RWPE2 (cell line): ENCODE measurements at regions not wholly inside any gene's neighbourhood (a gene's known extent, or its start where the extent isn't known, plus 50 kb on each side); places are given as distances from the start of the nearest gene placed in this dataset.

Source experiments
- ATAC-seq: fragments of 200-7000 bp; cut with Tn5 transposase; 3 replicates; pipeline ENCODE4 v1.9.1; 2021; ENCODE audit warnings: low read depth
- DNase-seq: peaks from one replicate; pipeline ENCODE4 v3.0.0-alpha.2; 2020; ENCODE audit warnings: low spot score
- H3K27ac ChIP-seq: fragments of 450-650 bp; 2 replicates; pipeline ENCODE4 v1.5.1; 2017; ENCODE audit warnings: mild to moderate bottlenecking; ENCODE audit not compliant: poor library complexity, severe bottlenecking
- H3K27me3 ChIP-seq: fragments of 250-450 bp; sonication (Bioruptor Pico); 2 replicates; pipeline ENCODE4 v1.5.1; 2021; ENCODE audit warnings: mild to moderate bottlenecking, moderate library complexity; ENCODE audit not compliant: insufficient read depth, poor library complexity, severe bottlenecking
- H3K36me3 ChIP-seq: fragments of 250-450 bp; sonication (Bioruptor Pico); 2 replicates; pipeline ENCODE4 v1.5.1; 2020; ENCODE audit warnings: low read depth, mild to moderate bottlenecking, moderate library complexity
- H3K4me1 ChIP-seq: fragments of 250-450 bp; sonication (Bioruptor Pico); 2 replicates; pipeline ENCODE4 v1.5.1; 2021; ENCODE audit warnings: mild to moderate bottlenecking, moderate library complexity; ENCODE audit not compliant: insufficient read depth, poor library complexity, severe bottlenecking
- H3K4me3 ChIP-seq: fragments of 250-450 bp; sonication (Bioruptor Pico); 2 replicates; pipeline ENCODE4 v1.5.1; 2021; ENCODE audit warnings: mild to moderate bottlenecking, moderate library complexity; ENCODE audit not compliant: severe bottlenecking
- H3K9me3 ChIP-seq: fragments of 250-450 bp; sonication (Bioruptor Pico); 2 replicates; pipeline ENCODE4 v1.5.1; 2021; ENCODE audit warnings: mild to moderate bottlenecking, moderate library complexity; ENCODE audit not compliant: severe bottlenecking
- TF ChIP-seq, protein P1 (sequence below): fragments of 450-650 bp; IDR thresholded peaks from one replicate; pipeline ENCODE4 v1.5.1; 2017; ENCODE audit warnings: mild to moderate bottlenecking, moderate library complexity; ENCODE audit not compliant: poor library complexity, severe bottlenecking

DNA sequence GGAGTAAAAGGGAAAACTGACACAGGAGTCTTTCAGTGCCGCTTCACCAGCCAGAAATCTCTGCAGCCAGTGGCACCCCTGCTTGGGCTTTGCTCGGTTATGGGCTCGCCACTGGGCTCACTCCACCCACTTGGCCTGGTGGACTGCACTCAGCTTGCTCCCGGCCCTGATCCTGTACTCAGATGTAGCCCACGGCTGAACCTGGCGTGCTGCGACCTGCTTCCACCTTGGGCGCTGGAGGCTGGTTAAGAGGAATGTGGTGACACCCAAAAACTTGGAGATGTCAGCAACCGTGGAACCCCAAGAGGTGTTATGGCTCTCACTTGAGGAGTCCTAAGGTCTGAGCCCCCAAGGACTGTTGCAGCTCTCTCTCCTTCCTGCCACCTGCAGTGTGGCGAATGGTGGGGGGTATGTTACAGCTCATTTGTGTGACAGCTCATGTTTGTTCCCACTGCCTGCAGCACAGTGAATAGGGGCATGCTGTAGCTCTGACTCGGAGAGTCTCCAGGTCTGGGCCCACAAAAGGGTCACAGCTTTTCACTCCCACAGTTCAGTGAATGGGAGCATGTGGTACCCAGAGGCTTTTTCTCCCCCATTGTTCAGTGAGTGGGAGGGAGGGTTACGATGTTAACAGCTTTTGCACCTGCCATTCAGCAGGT lies 1124.5 kb upstream of the ATXN8OS start:
- no peaks in the 10 kb centered on the region for H3K4me1 ChIP-seq
- no peak overlapping the region for H3K27ac ChIP-seq
- TF ChIP-seq, protein P1, sequence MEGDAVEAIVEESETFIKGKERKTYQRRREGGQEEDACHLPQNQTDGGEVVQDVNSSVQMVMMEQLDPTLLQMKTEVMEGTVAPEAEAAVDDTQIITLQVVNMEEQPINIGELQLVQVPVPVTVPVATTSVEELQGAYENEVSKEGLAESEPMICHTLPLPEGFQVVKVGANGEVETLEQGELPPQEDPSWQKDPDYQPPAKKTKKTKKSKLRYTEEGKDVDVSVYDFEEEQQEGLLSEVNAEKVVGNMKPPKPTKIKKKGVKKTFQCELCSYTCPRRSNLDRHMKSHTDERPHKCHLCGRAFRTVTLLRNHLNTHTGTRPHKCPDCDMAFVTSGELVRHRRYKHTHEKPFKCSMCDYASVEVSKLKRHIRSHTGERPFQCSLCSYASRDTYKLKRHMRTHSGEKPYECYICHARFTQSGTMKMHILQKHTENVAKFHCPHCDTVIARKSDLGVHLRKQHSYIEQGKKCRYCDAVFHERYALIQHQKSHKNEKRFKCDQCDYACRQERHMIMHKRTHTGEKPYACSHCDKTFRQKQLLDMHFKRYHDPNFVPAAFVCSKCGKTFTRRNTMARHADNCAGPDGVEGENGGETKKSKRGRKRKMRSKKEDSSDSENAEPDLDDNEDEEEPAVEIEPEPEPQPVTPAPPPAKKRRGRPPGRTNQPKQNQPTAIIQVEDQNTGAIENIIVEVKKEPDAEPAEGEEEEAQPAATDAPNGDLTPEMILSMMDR: no peak
- H3K9me3 ChIP-seq: no peaks in the 10 kb centered on the region
- no peaks in the 10 kb centered on the region for H3K27me3 ChIP-seq
- H3K36me3 ChIP-seq: no peaks in the 10 kb centered on the region
- H3K4me3 ChIP-seq: no peak overlapping the region
- ATAC-seq (no peak), DNase-seq (peak; percentile 24)

DNA sequence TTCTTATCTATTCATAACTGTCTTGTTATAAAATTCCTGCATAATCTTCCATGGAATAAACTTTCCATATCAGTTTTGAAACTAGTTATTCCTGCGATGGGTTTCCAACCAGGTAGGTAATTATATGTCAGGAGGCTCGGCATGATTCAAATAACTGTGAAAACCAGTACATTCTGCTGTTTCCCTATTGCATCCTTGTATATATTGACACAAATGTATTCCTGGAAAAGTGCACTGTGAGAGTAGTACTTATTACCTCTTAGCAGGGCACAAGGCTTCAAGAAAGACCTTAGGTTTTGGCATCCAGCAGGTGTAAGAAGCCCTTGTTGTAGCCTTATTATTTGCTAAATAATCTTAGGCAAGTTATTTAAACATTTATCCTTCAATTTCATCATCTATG lies 1131.3 kb upstream of the ATXN8OS start:
- H3K4me3 ChIP-seq: no peak overlapping the region

DNA sequence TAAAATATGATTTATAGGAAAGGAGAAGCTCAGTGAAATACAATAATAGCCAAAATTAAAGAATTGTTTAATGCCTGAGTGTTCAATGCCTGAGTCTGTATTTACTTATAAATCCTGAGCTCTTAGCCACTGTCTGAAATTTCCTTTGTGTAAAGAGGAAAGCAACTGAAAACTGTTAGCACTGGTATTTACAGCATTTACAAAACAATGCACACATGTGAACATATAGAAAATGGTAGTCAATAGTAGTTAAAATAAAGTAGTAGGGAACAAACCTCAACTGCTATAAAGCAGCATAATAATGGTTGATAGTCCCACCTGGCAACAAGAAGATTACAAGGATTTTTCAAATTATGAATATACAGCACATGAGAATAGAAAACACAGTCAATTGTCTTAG lies 1137.1 kb upstream of the ATXN8OS start:
- H3K27me3 ChIP-seq: no peaks in the 10 kb centered on the region
- TF ChIP-seq, protein P1: no peak
- H3K4me3 ChIP-seq: no peak overlapping the region
- ATAC-seq: no peak
- H3K27ac ChIP-seq: no peak overlapping the region
- no peak for DNase-seq
- no peaks in the 10 kb centered on the region for H3K9me3 ChIP-seq
- no peaks in the 10 kb centered on the region for H3K36me3 ChIP-seq
- no peaks in the 10 kb centered on the region for H3K4me1 ChIP-seq

More for the DNA sequence above, 1131.3 kb upstream of the ATXN8OS start:
- no peaks in the 10 kb centered on the region for H3K36me3 ChIP-seq
- no peaks in the 10 kb centered on the region for H3K4me1 ChIP-seq
- TF ChIP-seq, protein P1: no peak
- no peaks in the 10 kb centered on the region for H3K27me3 ChIP-seq
- DNase-seq: no peak
- no peaks in the 10 kb centered on the region for H3K9me3 ChIP-seq
- ATAC-seq: no peak
- H3K27ac ChIP-seq: no peak overlapping the region

DNA sequence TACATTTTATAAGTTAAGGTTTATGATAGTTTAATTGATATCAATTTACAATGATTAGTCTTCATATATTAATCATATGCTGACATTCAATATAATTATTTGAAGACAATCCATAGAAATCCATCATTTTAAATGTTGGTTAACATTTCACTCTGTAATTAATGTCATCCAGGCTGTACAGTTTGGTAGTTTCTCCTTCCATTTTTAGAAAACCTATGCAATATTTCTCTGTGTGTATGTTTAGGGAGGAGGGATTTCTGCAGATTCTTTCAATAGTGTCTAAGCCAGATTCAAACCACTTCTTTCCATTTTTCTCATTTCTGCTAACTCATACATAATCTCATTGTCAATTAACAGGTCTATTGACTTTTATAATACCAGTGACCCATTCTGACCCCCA lies 1159.0 kb upstream of the ATXN8OS start:
- Histone ChIP-seq H3K9me3 (no peaks in the 10 kb centered on the region), H3K27me3 (no peaks in the 10 kb centered on the region), H3K36me3 (no peaks in the 10 kb centered on the region), H3K4me1 (no peaks in the 10 kb centered on the region), H3K4me3 (no peak overlapping the region), H3K27ac (no peak overlapping the region)
- DNase-seq (no peak), ATAC-seq (no peak)
- TF ChIP-seq, protein P1: no peak

DNA sequence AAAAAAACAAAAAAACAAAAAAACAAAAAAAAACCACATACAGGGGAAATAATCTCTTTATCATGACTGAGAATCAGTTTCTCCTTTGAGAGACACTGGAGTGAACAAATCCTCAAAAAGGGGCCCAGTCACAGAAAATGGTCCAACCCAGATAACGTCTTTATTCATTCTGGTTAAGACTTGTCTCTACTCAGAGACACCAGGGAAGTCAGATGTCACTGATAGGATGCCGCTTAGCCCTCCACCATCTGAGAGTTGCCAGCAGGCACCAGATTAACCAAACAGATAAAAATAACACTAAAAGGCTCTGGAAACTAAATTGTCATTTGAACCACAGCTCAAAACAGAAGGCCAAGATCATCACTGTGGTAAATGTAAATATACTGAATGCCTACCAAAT lies 1163.4 kb upstream of the ATXN8OS start:
- Histone ChIP-seq H3K9me3 (no peaks in the 10 kb centered on the region), H3K4me3 (no peak overlapping the region), H3K27ac (no peak overlapping the region), H3K27me3 (no peaks in the 10 kb centered on the region), H3K36me3 (no peaks in the 10 kb centered on the region), H3K4me1 (no peaks in the 10 kb centered on the region)
- DNase-seq (no peak), ATAC-seq (no peak)
- TF ChIP-seq, protein P1: no peak
